GM18858 (cell line): ENCODE measurements at regions not wholly inside any gene's neighbourhood (a gene's known extent, or its start where the extent isn't known, plus 50 kb on each side); places are given as distances from the start of the nearest gene placed in this dataset.
"Not testable (repeated sequence)": the region's sequence is repeated elsewhere in the genome, so short reads cannot be mapped to it uniquely, and the experiment has no call there.

ENCODE experiments used
- ATAC-seq: cut with Tn5 transposase; IDR thresholded peaks from one replicate; pipeline ENCODE4 v1.9.1; 2021; ENCODE audit not compliant: unreplicated experiment

DNA sequence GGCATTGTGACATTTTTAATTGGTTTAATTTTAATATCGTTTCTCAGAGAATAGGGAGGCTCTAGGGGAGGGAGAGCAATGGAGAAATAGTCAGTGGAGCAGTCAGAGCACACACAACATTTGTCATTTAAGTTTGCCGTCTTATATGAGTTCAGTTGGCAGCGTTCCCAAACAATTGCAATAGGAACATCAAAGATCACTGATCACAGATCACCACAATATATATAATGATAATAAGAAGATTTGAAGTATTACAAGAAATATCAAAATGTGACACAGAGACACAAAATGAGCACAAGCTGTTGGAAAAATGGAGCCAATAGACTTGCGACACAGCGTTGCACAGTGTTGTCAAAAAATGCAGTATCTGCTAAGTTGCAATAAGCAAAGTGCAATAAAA is 303.7 kb downstream of the CDH19 start:
- ATAC-seq = no peak

DNA sequence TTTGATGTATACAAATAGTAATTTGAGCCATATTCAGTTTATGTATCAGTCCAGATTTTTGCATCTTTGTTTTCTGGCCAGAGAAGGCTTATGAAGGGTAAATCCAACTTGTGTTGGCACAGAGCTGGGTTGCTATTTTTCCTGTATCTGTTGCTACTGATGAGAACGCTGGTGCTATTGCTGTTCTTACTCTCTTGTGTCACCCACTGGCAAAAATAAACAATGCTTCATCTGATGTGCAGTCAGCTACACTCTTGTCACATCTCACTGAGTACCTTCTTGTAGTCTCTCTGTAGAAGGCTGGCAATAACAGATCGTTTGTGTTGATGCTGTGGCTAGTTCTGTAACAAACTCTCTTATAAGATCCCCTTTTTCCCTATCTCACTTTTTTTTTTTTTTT is 323.4 kb downstream of the CDH19 start:
- ATAC-seq = no peak

DNA sequence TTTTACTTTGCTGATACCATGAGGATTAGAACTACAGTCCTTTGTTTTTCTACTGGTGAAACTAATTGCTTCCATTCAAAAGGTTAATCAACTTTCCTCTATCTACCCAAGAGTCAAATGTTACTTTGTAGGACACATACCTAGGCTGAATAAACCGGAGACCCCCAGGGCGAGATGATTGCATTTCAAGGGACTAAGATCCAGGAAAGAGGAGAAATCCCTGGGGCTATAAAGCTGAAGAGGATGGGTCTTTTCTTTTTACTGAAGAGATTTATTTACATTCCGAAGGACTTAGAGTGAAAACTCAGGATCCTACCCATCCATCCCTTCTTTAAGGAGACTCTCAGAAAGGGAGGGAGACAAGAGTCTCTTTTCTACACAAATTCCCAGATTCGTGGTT is 331.9 kb downstream of the CDH19 start:
- no peak for ATAC-seq

DNA sequence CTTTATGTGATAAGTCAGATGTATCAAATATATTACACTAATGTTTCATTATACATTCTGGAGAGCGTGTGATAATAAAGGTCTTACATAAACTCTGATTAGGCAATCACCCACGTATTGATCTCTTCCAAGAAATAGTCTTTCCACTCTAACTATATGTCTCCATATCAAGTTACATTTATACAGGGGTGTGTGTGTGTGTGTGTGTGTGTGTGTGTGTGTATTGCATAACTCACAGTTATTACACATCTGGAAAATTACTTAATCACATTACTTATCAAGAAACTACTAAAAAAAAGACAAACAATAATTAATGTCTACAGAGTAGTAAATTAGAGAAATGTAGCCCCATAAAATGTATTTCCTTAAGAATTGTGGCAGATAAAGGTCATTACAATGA is 339.8 kb downstream of the CDH19 start:
- ATAC-seq = no peak

DNA sequence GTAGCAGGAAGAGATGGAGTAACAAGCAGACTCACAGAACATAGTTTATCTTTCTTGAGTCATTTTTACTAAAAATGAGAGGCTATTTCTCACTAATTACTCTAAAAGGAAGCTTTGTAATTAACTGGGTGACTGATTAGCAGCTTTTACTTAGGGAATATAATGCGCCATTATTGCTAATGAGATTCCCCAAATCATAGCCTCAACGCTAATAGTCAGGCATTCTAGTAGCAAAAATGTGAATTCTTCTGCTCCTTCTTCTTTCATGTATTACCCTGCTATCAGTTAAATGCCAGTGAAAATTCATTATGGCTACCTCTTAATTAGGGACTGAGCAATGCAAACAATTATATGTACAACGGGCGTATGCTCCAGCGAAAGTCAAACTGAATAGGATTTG is 349.8 kb downstream of the CDH19 start:
- no peak for ATAC-seq

DNA sequence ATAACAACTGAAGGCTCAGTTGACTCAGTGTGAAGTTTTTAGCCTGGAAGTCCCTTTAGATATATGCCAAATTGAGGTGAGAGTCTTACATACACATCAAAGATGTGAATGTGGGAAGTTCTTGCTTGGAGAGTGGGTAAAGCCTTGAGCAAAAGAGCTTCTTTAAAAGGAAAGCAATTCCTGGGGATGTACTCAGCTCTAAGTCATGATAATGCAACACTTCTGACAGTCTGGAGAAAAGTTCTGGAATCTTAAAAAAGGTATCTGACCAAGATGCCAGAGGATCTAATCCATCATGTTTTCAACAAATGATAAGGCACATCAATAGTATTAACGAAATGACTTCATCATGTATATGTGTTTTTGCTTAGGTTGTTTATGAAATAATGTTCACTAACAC is 351.2 kb downstream of the CDH19 start:
- ATAC-seq = no peak

DNA sequence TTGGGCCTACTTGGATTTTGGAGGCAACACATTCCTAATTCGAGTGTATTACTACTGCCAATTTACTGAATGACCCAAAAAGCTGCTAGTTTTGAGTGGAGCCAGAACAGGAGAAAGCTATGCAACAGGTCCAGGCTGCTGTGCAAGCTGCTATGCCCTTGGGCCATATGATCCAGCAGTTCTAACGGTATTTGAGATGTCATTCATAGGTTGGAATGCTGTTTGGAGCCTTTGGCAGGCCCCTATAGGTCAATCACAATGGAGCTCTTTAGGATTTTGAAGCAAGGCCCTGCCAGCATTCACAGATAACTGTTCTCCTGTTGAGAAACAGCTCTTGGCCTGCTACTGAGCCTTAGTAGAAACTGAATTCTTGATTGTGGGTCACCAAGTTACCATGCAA is 368.7 kb downstream of the CDH19 start:
- ATAC-seq = no peak

DNA sequence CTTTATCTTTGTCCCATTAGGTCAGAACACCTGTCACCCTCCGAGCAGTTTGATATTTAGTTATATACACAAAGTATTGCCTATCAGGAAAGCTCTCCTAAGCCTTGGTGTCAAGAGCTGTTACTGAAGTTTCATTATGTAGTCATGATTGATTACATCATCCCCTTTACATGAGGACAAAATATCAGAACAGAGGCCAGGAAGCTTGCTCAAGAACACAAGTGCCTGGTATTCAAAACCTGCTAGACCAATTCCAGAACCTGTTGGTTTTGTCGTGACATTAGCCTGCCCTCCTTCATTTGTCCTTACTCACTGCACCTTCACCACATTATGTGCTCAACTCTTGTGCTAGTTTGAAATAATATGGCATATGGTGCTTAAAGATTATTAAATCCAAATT is 377.1 kb downstream of the CDH19 start:
- no peak for ATAC-seq

DNA sequence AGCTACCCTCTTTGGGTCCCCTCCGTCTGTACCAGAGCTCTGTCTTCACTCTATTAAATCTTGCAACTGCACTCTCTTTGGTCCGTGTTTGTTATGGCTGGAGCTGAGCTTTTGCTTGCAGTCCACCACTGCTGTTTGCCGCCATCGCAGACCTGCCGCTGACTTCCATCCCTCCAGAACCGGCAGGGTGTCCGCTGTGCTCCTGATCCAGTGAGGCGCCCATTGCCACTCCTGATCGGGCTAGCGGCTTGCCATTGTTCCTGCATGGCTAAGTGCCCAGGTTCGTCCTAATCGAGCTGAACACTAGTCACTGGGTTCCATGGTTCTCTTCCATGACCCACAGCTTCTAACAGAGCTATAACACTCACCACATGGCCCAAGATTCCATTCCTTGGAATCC is 380.6 kb downstream of the CDH19 start:
- not testable (repeated sequence) for ATAC-seq

DNA sequence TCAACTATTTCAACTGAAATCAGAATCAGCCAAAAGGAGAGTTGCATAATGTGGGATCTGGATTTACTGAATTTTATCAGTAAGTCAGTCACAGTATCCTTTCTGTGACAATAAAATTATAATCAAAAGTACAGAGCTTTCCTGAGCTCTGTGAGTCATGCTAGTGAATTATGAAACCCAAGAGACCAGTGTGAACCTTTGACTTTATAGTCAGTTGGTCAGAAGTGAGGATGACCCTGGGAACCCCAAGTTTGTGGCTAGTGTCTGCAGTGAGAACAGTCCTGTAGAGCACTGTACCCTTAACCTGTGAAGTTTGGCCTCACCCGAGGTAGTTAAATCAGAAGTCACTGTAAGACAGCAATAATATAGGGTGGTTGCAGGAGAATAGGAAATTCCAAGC is 381.7 kb downstream of the CDH19 start:
- no peak for ATAC-seq

DNA sequence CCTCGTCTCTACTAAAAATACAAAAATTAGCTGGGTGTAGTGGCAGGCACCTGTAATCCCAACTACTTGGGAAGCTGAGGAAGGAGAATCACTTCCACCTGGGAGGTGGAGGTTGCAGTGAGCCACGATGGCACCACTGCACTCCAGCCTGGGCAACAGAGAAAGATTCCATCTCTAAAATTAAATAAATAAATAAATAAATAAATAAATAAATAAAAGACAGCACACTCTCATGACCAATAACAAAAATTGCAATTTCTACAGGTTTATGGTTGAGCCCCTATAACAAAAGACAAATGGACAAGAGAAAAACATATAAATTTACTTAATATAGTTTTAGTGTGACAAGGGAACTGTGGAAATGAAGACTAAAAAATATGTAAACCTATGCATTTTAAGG is 384.1 kb downstream of the CDH19 start:
- ATAC-seq = no peak

DNA sequence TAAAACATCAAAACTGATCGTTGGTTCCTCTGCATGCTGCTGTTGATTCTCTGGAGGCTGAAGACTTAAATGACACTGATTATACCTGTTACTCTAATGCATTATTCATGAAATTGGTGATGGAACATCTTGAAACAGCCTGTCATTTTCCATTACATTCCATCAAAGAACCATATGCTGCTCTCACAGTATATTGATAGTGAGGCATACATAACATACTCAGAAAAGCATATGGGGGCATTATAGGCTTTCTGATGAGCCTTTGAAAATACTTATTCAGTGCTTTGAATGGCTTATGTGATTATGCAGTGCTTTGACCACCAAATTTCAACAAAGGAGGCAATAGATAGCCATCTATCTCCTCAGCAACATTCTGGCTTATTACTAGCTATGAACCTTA is 392.1 kb downstream of the CDH19 start:
- ATAC-seq = no peak

DNA sequence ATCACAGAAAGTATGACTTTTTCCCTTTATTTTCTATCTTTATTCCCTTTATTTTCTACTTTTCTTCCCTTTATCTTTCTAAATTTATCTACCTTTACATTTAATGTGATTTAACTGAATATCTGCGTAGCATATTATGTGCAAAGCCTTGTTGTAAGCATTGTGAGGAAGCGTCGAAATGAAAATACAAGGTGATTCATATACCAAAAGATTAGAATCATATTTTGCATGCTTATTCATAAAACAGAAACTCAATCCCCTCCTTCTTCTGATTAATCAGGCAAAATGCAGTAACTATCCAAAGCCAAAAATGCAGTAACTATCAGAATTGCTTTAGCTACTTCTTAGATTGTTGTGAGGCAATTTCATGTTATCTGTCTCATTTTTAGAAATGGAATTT is 393.0 kb downstream of the CDH19 start:
- ATAC-seq = no peak

DNA sequence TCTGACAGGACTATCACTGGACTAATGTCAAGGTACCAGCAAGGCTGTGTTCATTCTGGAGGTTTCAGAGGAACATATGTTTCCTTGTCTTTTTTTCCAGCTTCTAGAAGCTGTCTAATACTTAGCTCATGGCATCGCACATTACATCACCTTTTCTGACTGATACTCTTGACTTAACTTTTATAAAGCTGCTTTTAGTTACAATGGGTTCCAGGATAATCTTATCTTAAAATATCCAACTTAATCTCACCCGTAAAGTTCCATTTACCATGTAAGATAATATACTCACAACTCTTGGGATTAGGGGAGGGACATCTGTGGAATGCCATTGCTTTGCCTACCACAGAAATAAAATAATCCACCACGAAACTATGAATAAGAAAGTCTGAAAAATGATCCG is 394.2 kb downstream of the CDH19 start:
- ATAC-seq = no peak

DNA sequence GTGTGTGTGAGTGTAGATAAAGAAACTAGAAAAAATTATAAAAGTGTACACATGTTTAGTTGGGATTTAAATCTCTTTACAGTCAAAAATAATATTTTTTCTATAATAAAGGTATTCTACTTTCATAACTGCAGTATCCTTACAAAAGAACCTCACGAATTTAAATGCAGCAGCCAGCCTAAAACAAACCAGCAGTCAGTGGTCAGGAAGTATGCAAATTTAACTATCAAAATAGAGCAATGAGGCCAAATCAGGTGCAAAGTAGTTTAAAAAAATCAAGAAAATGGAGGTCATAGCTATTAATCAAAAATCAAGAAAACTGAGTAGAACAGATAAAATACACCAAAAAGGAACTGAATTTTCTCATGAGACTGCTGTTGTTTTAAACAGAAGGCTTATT is 407.1 kb downstream of the CDH19 start:
- no peak for ATAC-seq

DNA sequence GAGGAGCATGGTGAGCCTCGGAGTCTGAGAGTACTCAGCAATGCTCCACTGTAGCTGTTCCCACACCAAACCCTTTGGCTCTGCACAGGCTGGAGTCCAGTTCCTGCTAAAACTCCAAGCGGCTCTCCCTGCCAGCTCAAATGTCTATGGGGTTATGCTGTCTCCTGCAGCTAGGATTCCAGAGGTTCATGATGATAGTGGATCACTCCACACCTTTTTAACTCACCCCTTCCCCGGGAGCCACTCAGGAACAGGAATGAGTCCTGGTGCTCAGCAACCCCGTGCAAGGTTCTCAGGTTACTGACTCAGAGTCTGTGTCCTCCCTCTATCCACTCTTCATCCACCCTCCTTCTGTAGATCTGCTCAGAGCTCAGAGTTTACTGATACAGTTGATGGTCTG is 410.0 kb downstream of the CDH19 start:
- no peak for ATAC-seq

DNA sequence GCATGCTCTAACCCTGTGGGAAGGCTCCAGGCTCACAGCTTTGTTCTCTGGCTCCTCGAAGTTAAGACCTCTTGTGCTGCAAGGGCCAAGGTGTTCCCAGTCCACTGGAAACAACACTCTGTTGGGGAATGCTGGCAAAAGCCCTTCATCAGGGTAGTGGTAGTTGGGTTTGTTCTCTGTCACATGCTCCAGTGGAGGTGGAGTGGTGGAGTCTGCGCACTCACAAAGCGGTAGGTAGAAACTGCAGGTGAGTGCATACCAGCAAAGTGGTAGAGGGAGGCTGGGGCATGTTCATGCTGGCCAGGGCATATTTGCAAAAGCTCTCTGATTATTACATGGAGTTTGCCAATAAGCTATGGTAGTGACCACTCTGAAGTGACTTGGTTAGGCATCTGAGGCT is 410.5 kb downstream of the CDH19 start:
- no peak for ATAC-seq

DNA sequence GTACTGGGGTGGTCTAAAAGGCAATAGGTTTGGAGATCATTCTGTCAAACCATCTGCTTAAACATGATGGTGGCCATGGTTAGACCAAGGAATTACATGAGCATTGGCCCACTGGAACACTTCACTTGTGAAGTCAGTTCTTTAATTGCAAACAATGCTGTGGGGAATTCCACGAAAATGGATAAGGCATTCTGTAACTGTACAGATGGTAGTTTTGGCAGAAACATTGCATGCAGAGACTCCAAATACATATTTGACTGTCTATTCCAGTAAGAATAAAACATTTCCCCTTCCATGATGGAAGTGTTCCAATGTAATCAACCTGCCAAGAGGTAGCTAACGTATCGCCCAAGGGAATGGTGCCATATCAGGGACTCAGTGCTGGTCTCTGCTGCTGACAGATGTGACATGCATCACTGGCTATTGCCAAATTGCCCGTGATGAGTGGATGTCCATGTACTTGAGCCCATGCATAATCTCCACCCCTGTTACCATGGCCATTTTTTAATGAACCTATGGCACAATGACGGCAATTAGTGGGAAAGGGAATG is 417.9 kb downstream of the CDH7 start:
- ATAC-seq = no peak

DNA sequence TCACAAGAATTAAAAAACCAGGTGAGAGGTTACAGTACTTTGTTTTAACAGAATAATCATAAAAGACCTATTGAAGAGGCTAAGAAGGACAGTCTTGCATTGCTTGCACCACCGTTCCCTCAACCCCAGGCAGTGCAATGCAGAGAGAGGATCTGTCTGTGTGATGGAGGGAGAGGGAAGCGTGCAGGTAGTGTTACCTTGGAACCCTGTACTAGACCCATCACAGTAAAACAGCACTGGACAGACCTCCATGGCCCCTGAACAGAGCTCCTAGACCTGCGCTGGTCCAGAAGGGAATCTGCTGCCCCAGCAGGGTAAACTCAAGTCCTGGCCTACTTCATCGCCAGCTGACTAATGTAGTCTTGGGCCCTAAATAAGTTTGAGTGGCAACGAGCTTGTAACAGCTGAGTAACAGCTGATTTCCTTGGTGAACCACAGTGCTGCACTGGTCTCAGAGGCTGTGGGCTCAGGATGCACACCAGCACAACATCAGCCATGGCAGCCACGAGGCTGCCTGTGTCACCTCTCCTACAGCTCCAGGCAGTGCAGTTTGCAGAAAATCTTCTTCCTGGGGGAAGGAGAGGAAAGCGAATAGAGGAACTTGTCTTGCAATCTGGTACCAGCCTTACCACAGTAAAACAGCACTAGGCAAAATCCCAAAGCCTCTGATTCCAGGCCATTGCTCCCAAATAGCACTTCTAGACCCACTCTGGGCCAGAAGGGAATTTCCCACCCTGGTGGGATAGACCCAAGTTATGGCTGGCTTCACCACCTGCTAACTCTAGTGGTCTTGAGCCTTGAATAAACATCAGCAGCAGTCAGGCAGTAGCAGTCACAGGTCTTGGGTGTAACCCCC is 417.2 kb downstream of the CDH7 start:
- no peak for ATAC-seq

DNA sequence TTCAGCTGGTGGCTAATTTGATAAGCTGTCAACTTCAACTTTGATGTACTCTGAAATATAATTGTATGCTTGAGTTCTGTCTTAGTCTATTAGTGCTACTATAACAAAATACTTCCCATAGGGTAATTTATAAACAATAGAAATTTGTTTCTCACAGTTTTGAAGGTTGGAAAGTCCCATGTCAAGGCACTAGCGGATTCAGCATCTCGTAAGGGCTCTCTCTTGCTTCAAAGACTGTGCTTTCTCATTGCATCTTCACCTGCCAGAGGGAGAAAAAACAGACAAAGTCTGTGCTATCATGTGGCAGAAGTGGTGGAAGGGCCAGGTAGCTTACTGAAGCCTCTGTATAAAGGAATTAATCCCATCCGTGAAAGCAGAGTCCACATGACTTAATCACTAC is 409.2 kb downstream of the CDH7 start:
- ATAC-seq = no peak

DNA sequence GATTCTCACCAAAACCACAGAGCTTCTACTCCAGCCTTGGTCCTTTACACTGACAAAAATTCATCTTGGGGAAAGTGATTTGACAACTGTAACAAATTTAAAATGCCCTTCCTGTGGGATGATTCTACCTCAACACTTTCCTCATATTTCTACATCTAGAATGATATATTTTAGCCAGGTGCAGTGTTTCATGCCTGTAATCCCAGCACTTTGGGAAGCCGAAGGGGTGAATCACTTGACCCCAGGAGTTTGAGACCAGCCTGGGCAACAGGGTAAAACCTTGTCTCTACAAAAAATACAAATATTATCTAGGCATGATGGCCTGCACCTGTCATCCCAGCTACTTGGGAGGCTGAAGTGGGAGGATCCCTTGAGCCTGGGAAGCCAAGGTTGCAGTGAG is 408.6 kb downstream of the CDH7 start:
- ATAC-seq = no peak

DNA sequence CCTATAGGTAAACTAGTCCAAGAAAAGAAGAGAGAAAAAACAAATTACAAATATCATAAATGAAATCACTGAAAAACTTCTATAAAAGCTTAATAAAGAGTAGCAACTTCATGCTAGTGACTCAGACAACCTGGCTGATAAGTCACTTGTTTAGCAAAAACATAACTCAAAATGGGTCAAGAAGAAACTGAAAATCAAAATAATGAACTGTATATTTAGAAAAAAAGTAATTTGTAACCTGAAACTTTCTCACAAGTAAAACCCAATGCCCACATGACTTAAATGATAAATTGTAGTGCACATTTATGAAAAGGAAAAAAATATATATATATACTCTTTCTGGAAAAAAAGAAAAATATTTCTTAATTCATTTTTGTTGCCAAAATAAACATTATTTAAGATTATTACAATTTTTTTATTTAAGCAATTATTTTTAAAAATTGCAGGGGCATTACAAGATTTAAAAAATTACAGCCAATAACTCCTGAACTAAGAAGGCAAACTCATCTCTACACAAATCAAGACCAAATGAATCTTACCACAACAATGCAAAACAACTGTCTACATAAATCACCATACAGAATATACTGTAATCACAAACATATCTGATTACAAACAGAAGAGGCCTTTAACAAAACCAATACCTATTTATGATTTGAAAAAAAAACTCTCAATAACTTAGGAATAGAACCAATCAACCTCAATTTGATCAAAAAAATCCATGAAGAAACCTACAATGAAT is 406.3 kb downstream of the CDH7 start:
- ATAC-seq = peak; percentile 72
